DMS79 treated with DMSO at 0.1 percent for 48 hours (cell line): ENCODE measurements at regions not wholly inside any gene's neighbourhood (a gene's known extent, or its start where the extent isn't known, plus 50 kb on each side); places are given as distances from the start of the nearest gene placed in this dataset.
"Not testable (repeated sequence)": the region's sequence is repeated elsewhere in the genome, so short reads cannot be mapped to it uniquely, and the experiment has no call there.

Experiments used
- DNase-seq: peaks from one replicate; lab custom pipeline; 2025; lab: John Stamatoyannopoulos, UW

DNA sequence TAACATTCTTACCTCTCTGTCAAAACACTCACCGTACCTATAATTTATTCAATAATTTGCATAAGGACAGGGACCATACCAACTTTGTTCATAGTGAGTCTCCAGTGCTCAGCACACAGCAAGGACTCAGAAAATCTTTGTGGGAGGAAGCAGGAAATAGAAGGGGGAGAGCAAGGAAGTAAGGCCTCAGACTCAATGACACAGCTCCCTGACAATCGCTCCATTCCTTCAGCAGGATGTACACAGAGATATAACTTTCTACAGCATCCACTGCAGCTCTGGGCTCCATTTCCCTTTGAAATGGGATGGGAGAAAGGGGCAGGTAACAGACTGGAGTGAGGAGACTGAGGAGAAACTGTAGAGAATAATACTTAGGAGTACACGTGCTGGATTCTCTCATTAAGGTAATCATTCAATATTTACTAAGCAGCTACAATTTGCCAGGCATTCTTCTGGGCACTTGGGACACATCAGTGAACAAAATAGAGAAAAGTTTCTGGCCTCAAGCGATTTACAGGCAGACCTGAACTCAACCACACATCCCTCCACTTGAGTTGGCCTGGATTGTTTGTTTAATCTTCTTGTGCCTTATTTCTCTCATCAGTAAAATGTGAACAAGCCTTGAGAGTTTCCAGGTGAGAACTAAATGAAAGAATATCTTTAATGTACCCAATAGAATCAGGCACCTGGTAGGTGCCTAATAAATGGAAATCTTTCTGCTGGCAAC is 330.3 kb upstream of the THBS1 start:
- no peak for DNase-seq

GRCh38 chr15:39251413-39252133 is 329.3 kb upstream of the THBS1 start:
- no peak for DNase-seq

- DNase-seq = no peak
Measured at GRCh38 chr15:39252134-39252470, 328.8 kb upstream of the THBS1 start.

GRCh38 chr15:39253552-39253951 is 327.3 kb upstream of the THBS1 start:
- no peak for DNase-seq

- no peak for DNase-seq
Measured at GRCh38 chr15:39254181-39254580, 326.7 kb upstream of the THBS1 start.

GRCh38 chr15:39255760-39256159 is 325.1 kb upstream of the THBS1 start:
- DNase-seq = no peak

DNA sequence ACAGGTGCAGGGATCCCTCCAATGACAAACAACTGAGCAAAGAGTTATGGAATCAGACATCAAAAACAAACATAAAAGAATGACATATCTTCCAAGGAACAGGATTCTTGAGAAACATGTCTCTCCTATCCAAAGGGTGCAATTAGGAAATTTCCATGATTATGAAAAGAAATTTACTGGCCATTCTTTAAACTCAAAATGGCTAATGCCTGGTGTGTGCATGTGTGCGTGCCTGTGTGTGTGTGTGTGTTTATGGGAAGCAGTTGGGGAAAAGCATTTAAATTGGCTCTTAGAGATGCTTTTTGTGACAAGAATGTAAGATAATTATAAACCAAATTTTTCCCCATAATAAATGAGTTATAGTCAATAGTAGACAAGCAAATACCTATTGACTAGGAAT is 320.5 kb upstream of the THBS1 start:
- DNase-seq = no peak

DNA sequence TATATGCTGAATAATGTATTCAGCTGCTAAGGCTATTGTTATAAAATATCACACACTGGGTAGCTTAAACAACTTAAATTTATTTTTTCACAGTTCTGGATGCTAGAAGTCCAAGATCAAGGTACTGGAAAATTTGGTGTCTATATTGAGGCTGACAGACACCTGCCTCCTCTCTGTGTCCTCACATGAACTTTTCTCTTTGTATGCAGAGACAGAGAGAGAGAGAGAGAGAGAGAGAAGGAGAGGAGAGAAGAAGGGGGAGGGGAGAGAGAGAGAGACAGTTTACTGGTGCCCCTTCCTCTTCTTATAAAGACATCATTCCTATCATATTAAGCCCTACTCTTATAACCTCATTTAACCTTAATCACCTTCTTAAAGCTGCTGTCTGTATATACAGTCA is 320.1 kb upstream of the THBS1 start:
- no peak for DNase-seq

GRCh38 chr15:39261397-39262183 is 319.3 kb upstream of the THBS1 start:
- not testable (repeated sequence) for DNase-seq

GRCh38 chr15:39262995-39263772 is 317.7 kb upstream of the THBS1 start:
- not testable (repeated sequence) for DNase-seq

DNA sequence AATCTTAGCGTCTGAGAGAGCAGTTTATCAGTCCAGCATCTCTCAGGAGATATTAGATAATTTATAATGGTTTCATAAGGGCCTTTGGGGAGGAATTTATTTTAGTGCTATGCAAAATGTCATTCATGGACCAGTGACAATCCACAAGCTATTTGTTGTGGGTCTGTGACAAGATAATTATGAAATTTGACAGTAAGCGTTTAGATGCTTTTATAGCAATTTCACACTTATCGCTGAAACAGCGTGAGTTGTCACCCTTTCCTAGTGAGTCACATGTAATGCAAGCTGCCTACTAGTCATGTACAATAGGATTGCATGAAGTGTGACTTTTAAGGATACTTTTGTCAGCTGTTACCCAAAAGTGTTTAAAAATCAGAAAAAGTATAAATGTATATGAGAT is 315.6 kb upstream of the THBS1 start:
- no peak for DNase-seq

DNA sequence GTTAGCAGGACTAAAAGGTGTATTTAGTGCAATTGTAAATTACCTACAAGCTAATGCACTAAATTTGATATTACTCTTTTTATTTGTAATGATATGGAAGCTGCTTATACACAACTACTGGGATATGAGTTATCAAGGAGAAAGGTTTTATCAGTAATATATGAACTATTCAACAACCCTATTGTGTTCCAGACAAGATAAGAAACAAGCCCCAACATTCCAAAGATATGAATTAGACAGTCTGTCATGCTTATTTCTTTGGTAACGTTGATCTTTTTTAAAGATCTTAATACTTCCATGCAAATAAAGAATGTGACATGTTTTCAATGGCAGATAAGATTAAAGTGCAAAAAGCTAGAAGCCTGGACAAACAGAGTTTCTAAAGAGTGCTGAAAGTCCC is 314.0 kb upstream of the THBS1 start:
- DNase-seq = no peak

- DNase-seq = no peak
Measured at GRCh38 chr15:39267685-39268084, 313.2 kb upstream of the THBS1 start.

- DNase-seq = no peak
Measured at GRCh38 chr15:39269352-39269751, 311.5 kb upstream of the THBS1 start.

- no peak for DNase-seq
Measured at GRCh38 chr15:39269821-39270220, 311.1 kb upstream of the THBS1 start.

GRCh38 chr15:39270221-39270855 is 310.5 kb upstream of the THBS1 start:
- no peak for DNase-seq

GRCh38 chr15:39270934-39271333 is 309.9 kb upstream of the THBS1 start:
- DNase-seq = no peak

- DNase-seq = no peak
Measured at GRCh38 chr15:39272901-39273300, 308.0 kb upstream of the THBS1 start.

DNA sequence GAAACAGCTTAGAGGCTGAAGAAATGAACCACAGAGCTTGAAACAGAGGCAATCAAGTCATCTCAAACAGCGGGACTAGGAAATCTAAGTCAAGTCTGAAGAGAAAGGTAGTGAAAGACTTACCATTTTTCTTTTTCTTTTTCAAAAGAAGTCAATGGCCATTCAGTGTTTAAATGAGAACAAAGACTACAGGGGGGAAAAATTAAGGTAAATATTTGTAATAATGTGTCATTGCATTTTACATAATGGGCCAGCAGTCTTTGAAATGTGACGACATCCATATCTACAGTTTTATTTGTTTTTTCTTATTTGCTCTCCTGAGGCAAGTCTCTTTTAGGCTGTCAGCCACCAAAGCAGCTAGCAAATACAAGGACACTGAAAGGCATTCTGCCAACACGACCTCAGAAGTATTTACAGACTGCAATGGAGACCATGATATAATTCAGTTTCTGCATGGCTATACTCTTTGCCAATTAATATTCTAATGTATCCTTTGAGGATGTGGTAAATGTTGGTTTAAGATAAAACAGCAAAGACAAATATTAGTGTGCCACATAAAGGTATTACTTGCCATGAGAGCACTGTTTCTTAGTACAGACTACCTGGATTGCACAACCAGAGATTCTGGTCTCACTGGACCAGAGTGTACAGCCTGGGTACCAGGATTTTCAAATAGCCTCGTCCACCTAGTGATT is 307.0 kb upstream of the THBS1 start:
- no peak for DNase-seq

- no peak for DNase-seq
Measured at GRCh38 chr15:39275066-39275465, 305.8 kb upstream of the THBS1 start.

GRCh38 chr15:39279311-39279710 is 301.6 kb upstream of the THBS1 start:
- DNase-seq = no peak
